G401 (cell line): ENCODE measurements at regions not wholly inside any gene's neighbourhood (a gene's known extent, or its start where the extent isn't known, plus 50 kb on each side); places are given as distances from the start of the nearest gene placed in this dataset.
"Not testable (repeated sequence)": the region's sequence is repeated elsewhere in the genome, so short reads cannot be mapped to it uniquely, and the experiment has no call there.

ENCODE experiments used
- DNase-seq: peaks from one replicate; pipeline ENCODE4 v3.0.0-alpha.2; 2015; ENCODE audit warnings: low spot score
- in situ Hi-C: cut with HindIII; loops from 2 replicates; pipeline ENCODE4 v1.10.0; 2016; ENCODE audit warnings: low sequenced_read_pairs, mixed read lengths

GRCh38 chr13:81929988-81930387 lies 1589.1 kb upstream of the SPRY2 start:
- in situ Hi-C loops = no loop called here
- DNase-seq = peak; percentile 70

GRCh38 chr13:81927347-81927746 lies 1586.4 kb upstream of the SPRY2 start:
- in situ Hi-C loops = no loop called here
- DNase-seq = no peak

GRCh38 chr13:81917810-81918209 lies 1576.9 kb upstream of the SPRY2 start:
- DNase-seq = no peak
- in situ Hi-C loops = no loop called here

- in situ Hi-C loops = no loop called here
- no peak for DNase-seq
Observed at GRCh38 chr13:81916461-81916860, 1575.5 kb upstream of the SPRY2 start.

GRCh38 chr13:81907787-81908372 lies 1567.0 kb upstream of the SPRY2 start:
- in situ Hi-C loops = no loop called here
- no peak for DNase-seq

GRCh38 chr13:81888855-81889254 lies 1547.9 kb upstream of the SPRY2 start:
- in situ Hi-C loops = no loop called here
- no peak for DNase-seq

- in situ Hi-C loops = no loop called here
- DNase-seq = no peak
Observed at GRCh38 chr13:81874681-81875661, 1534.0 kb upstream of the SPRY2 start.

- in situ Hi-C loops = no loop called here
Observed at GRCh38 chr13:81874253-81874652, 1533.3 kb upstream of the SPRY2 start.

GRCh38 chr13:81872581-81872980 lies 1531.7 kb upstream of the SPRY2 start:
- DNase-seq = peak; percentile 10
- in situ Hi-C loops = no loop called here

More at GRCh38 chr13:81874253-81874652, 1533.3 kb upstream of the SPRY2 start:
- no peak for DNase-seq

- DNase-seq, in situ Hi-C loops: not testable (repeated sequence)
Observed at GRCh38 chr13:81871751-81872325, 1530.9 kb upstream of the SPRY2 start.

- no peak for DNase-seq
- in situ Hi-C loops = no loop called here
Observed at GRCh38 chr13:81848291-81848690, 1507.4 kb upstream of the SPRY2 start.

- DNase-seq = no peak
- in situ Hi-C loops = no loop called here
Observed at GRCh38 chr13:81846771-81847170, 1505.8 kb upstream of the SPRY2 start.

- in situ Hi-C loops = no loop called here
- no peak for DNase-seq
Observed at GRCh38 chr13:81821259-81821658, 1480.3 kb upstream of the SPRY2 start.

- in situ Hi-C loops = no loop called here
- DNase-seq = no peak
Observed at GRCh38 chr13:81800433-81800832, 1459.5 kb upstream of the SPRY2 start.

- in situ Hi-C loops = no loop called here
- no peak for DNase-seq
Observed at GRCh38 chr13:81795710-81796109, 1454.8 kb upstream of the SPRY2 start.

GRCh38 chr13:81791641-81792040 lies 1450.7 kb upstream of the SPRY2 start:
- no peak for DNase-seq
- in situ Hi-C loops = no loop called here

- DNase-seq = peak; percentile 65
- in situ Hi-C loops = no loop called here
Observed at GRCh38 chr13:81781471-81781870, 1440.5 kb upstream of the SPRY2 start.

- in situ Hi-C loops = no loop called here
- DNase-seq = no peak
Observed at GRCh38 chr13:81779876-81780275, 1439.0 kb upstream of the SPRY2 start.

GRCh38 chr13:81778350-81778749 lies 1437.4 kb upstream of the SPRY2 start:
- in situ Hi-C loops = no loop called here
- no peak for DNase-seq

GRCh38 chr13:81773263-81773662 lies 1432.3 kb upstream of the SPRY2 start:
- in situ Hi-C loops = no loop called here
- no peak for DNase-seq
